SK-N-SH treated with all-trans-retinoic acid at 6 μM for 48 hours (cell line): ENCODE measurements at regions not wholly inside any gene's neighbourhood (a gene's known extent, or its start where the extent isn't known, plus 50 kb on each side); places are given as distances from the start of the nearest gene placed in this dataset.

Source experiments
- ATAC-seq: fragments of 200-7000 bp; cut with Tn5 transposase; 3 replicates; pipeline ENCODE4 v1.9.1; 2020; ENCODE audit warnings: mild to moderate bottlenecking, moderate library complexity
- ARNTL ChIP-seq: fragments of 450-650 bp; formaldehyde crosslinking; IDR thresholded peaks from 2 replicates; pipeline ENCODE4 v1.5.0; 2020; ENCODE audit warnings: low read depth, mild to moderate bottlenecking, moderate library complexity, borderline replicate concordance
- BACH2 ChIP-seq: fragments of 250-450 bp; sonication (Bioruptor Pico); IDR thresholded peaks from 2 replicates; pipeline ENCODE4 v1.9.0; 2021; ENCODE audit warnings: mild to moderate bottlenecking, borderline replicate concordance
- CREB5 ChIP-seq: fragments of 250-450 bp; sonication (Bioruptor Pico); IDR thresholded peaks from 2 replicates; pipeline ENCODE4 v1.5.1; 2020; ENCODE audit warnings: low read depth, mild to moderate bottlenecking, moderate library complexity
- ESRRG ChIP-seq: fragments of 250-450 bp; sonication (Bioruptor Pico); IDR thresholded peaks from 2 replicates; pipeline ENCODE4 v1.6.1; 2021; ENCODE audit warnings: mild to moderate bottlenecking
- GLIS3 ChIP-seq: fragments of 250-450 bp; sonication (Bioruptor Pico); IDR thresholded peaks from 2 replicates; pipeline ENCODE4 v1.5.0; 2020; ENCODE audit warnings: mild to moderate bottlenecking, moderate library complexity
- ISL1 ChIP-seq: fragments of 250-450 bp; sonication (Bioruptor Pico); IDR thresholded peaks from 2 replicates; pipeline ENCODE4 v2.1.2; 2022; ENCODE audit warnings: mild to moderate bottlenecking, moderate library complexity
- OSR1 ChIP-seq: fragments of 250-450 bp; sonication (Bioruptor Pico); IDR thresholded peaks from 2 replicates; pipeline ENCODE4 v1.8.0; 2022; ENCODE audit warnings: moderate library complexity, mild to moderate bottlenecking, inconsistent platforms
- PATZ1 ChIP-seq: fragments of 250-450 bp; sonication (Bioruptor Pico); IDR thresholded peaks from 2 replicates; pipeline ENCODE4 v1.8.0; 2020; ENCODE audit warnings: mild to moderate bottlenecking, moderate library complexity, borderline replicate concordance
- POU6F1 ChIP-seq: fragments of 250-450 bp; sonication (Bioruptor Pico); IDR thresholded peaks from 2 replicates; pipeline ENCODE4 v1.8.0; 2021; ENCODE audit warnings: low read depth, mild to moderate bottlenecking, moderate library complexity, borderline replicate concordance
- PPARA ChIP-seq: fragments of 250-450 bp; sonication (Bioruptor Pico); IDR thresholded peaks from 2 replicates; pipeline ENCODE4 v1.5.0; 2020; ENCODE audit warnings: mild to moderate bottlenecking, borderline replicate concordance
- RARB ChIP-seq: fragments of 250-450 bp; sonication (Bioruptor Pico); IDR thresholded peaks from 2 replicates; pipeline ENCODE4 v1.8.0; 2021; ENCODE audit warnings: mild to moderate bottlenecking, moderate library complexity
- SNAI2 ChIP-seq: fragments of 250-450 bp; sonication (Bioruptor Pico); IDR thresholded peaks from 2 replicates; pipeline ENCODE4 v1.5.0; 2020; ENCODE audit warnings: mild to moderate bottlenecking, moderate library complexity
- TOX ChIP-seq: fragments of 250-450 bp; sonication (Bioruptor Pico); IDR thresholded peaks from 2 replicates; pipeline ENCODE4 v1.8.0; 2021; ENCODE audit warnings: mild to moderate bottlenecking, moderate library complexity, borderline replicate concordance
- TSHZ2 ChIP-seq: fragments of 250-450 bp; sonication (Bioruptor Pico); IDR thresholded peaks from 2 replicates; pipeline ENCODE4 v1.5.0; 2020; ENCODE audit warnings: mild to moderate bottlenecking, moderate library complexity
- ZC3H10 ChIP-seq: fragments of 250-450 bp; sonication (Bioruptor Pico); IDR thresholded peaks from 2 replicates; pipeline ENCODE4 v1.5.1; 2021; ENCODE audit warnings: mild to moderate bottlenecking, moderate library complexity
- ZFP30 ChIP-seq: fragments of 450-650 bp; formaldehyde crosslinking; IDR thresholded peaks from 2 replicates; pipeline ENCODE4 v1.5.0; 2022; ENCODE audit warnings: mild to moderate bottlenecking, moderate library complexity
- ZNF565 ChIP-seq: fragments of 450-650 bp; formaldehyde crosslinking; conservative IDR thresholded peaks from 2 replicates; pipeline ENCODE4 v1.5.0; 2020; ENCODE audit warnings: low read depth, mild to moderate bottlenecking, moderate library complexity
- ZNF8 ChIP-seq: fragments of 450-650 bp; formaldehyde crosslinking; IDR thresholded peaks from 2 replicates; pipeline ENCODE4 v1.5.0; 2020; ENCODE audit warnings: mild to moderate bottlenecking, moderate library complexity

- no peak for ATAC-seq
- TF ChIP-seq TOX (no peak), ZC3H10 (no peak), POU6F1 (CRISPR knock-in tag) (no peak), ESRRG (CRISPR knock-in tag) (no peak), TSHZ2 (CRISPR knock-in tag) (no peak), GLIS3 (no peak), ZNF565 (no peak)
Measured at GRCh38 chr3:18507333-18507732, 82.2 kb upstream of the SATB1 start.

- TF ChIP-seq GLIS3 (no peak), BACH2 (CRISPR knock-in tag) (no peak), CREB5 (CRISPR knock-in tag) (no peak), ZNF8 (CRISPR knock-in tag) (no peak), ISL1 (no peak), PATZ1 (CRISPR knock-in tag) (no peak), ZFP30 (CRISPR knock-in tag) (no peak), TSHZ2 (CRISPR knock-in tag) (no peak), ARNTL (no peak), RARB (CRISPR knock-in tag) (no peak), ZC3H10 (no peak), ESRRG (CRISPR knock-in tag) (no peak), TOX (no peak), POU6F1 (CRISPR knock-in tag) (no peak), SNAI2 (no peak)
- ATAC-seq = no peak
Measured at GRCh38 chr3:18505056-18505455, 79.9 kb upstream of the SATB1 start.

GRCh38 chr3:18501679-18502343, 76.7 kb upstream of the SATB1 start:
- no peak for ATAC-seq
- TF ChIP-seq TSHZ2 (CRISPR knock-in tag) (no peak), ZC3H10 (no peak), POU6F1 (CRISPR knock-in tag) (no peak), BACH2 (CRISPR knock-in tag) (no peak), PPARA (CRISPR knock-in tag) (no peak), TOX (no peak), OSR1 (no peak)
